ENCODE measurements at regions not wholly inside any gene's neighbourhood (a gene's known extent, or its start where the extent isn't known, plus 50 kb on each side); places are given as distances from the start of the nearest gene placed in this dataset.
"Not testable (repeated sequence)": the region's sequence is repeated elsewhere in the genome, so short reads cannot be mapped to it uniquely, and the experiment has no call there.

GRCh38 chr3:28575746-28576613, 227.4 kb upstream of the AZI2 start:
- intact Hi-C loops (cut with DNase I) = no loop called here
- peak; percentile 58 for DNase-seq (ENCODE audit: low spot score)
- ATAC-seq = peak; percentile 69

- no peak for ATAC-seq
- intact Hi-C loops (cut with DNase I) = no loop called here
Observed at GRCh38 chr3:28576614-28577200, 228.1 kb upstream of the AZI2 start.

GRCh38 chr3:28577941-28578500, 229.4 kb upstream of the AZI2 start:
- intact Hi-C loops (cut with DNase I) = no loop called here
- DNase-seq (ENCODE audit: low spot score) (no peak), ATAC-seq (no peak)

More at GRCh38 chr3:28576614-28577200, 228.1 kb upstream of the AZI2 start:
- no peak for DNase-seq (ENCODE audit: low spot score)

DNA sequence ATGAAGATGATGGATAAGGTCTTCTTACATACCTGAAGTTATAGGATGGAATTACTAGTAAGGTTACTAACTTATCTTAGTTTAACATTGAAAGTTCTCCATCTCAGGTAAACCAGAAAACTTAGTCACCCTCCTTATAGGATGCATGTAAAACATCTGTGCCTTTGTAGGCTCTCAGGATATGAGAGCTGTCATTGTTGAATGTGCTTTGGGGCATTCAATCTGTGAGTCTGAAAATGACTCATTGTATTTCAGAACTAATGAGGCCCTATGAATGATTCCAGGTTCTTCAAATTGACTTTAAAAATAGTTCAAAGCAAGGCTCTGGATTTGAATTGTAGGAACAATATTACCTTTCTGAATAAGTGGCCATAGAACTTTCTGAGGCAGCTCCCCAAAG, 237.7 kb upstream of the AZI2 start:
- ATAC-seq = no peak
- no peak for DNase-seq (ENCODE audit: low spot score)
- intact Hi-C loops (cut with DNase I) = no loop called here

GRCh38 chr3:28587723-28588122, 239.1 kb upstream of the AZI2 start:
- intact Hi-C loops (cut with DNase I) = no loop called here
- no peak for ATAC-seq

DNA sequence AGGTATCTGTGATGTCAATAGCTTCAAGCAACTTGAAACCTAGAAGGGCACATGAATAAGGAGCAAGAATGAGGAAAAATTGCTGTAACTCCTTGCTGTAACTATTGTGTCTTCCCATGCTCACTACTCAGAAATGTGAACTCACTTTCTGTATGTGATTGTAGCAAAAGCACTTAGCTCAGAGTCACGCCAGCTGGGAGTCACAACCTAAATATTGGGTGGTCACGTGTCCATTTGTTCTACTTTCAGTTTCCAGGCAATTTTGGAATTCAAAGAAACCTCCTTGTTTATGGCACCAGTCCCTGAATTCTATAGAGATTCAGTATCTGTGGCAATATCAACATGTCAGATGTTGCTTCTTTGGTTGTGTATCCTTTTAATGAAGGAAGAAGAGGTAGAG, 241.6 kb upstream of the AZI2 start:
- DNase-seq (ENCODE audit: low spot score) = no peak
- no peak for ATAC-seq
- intact Hi-C loops (cut with DNase I) = no loop called here

More at GRCh38 chr3:28587723-28588122, 239.1 kb upstream of the AZI2 start:
- DNase-seq (ENCODE audit: low spot score) = no peak

DNA sequence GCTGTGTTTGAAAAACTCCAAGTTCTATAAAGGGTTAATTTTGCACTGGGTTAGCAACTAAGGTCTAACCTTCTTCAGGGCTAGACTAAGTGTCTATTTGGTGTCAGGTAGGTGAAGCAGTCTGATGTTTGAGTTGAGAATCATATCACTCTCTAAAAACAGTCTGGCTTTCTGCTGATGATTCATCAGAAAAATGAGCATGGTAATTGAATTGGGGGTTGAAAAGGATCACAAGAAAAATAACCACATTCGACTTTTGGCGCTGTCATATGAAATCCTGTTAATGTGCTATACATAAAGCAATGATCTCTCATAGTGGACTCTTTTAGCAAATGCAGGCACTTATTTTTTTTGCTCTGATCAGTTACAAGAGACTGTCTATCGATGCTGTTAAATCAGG, 242.2 kb upstream of the AZI2 start:
- intact Hi-C loops (cut with DNase I) = no loop called here
- ATAC-seq = no peak
- no peak for DNase-seq (ENCODE audit: low spot score)

DNA sequence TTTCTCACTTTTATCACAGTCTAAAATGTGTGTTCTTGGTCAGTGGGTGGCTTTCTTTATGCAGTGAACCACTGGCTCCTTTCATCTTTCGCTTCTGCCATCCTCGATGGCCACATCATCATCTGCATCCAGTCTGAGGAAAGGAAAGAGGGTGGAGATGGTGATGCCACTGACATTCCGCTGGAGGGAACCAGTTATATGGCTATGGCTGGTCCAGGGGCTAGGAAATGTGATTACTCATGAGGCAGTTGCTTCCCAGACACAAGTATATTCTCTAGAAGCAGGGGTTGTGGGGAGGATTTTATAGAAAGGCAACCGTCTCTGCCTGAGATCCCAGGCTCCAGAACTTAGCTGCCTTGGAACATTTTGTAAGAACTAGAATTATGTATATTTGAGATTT, 246.7 kb upstream of the AZI2 start:
- DNase-seq (ENCODE audit: low spot score) (no peak), ATAC-seq (no peak)
- intact Hi-C loops (cut with DNase I) = no loop called here

GRCh38 chr3:28597452-28597851, 248.8 kb upstream of the AZI2 start:
- intact Hi-C loops (cut with DNase I) = no loop called here
- ATAC-seq (no peak), DNase-seq (ENCODE audit: low spot score) (no peak)

DNA sequence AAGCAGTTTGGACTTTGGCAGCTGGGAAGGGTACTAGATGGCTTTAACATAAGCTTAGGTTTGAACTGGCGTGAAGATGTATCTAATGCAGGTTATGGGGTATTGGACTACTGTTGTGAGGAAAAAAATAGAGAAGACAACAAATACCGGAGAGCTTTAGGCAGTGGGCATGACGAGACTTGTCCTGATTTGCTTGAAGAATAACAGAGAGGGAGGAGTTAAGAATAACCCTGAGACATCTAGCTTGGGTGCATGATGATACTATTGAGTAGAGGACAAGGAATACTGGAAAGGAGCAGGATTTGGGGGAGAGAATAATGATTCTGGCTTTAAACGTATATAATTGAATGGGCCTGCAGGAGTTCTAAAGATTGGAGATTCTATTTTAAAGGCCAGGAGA, 249.5 kb upstream of the AZI2 start:
- no peak for ATAC-seq
- intact Hi-C loops (cut with DNase I) = no loop called here
- no peak for DNase-seq (ENCODE audit: low spot score)

- no peak for DNase-seq (ENCODE audit: low spot score)
- no peak for ATAC-seq
- intact Hi-C loops (cut with DNase I) = no loop called here
Observed at GRCh38 chr3:28601291-28601690, 252.7 kb upstream of the AZI2 start.

- intact Hi-C loops (cut with DNase I) = no loop called here
- ATAC-seq = no peak
- no peak for DNase-seq (ENCODE audit: low spot score)
Observed at GRCh38 chr3:28606283-28606682, 257.7 kb upstream of the AZI2 start.

- DNase-seq (ENCODE audit: low spot score) (no peak), ATAC-seq (no peak)
- intact Hi-C loops (cut with DNase I) = no loop called here
Observed at GRCh38 chr3:28612232-28612631, 263.6 kb upstream of the AZI2 start.

DNA sequence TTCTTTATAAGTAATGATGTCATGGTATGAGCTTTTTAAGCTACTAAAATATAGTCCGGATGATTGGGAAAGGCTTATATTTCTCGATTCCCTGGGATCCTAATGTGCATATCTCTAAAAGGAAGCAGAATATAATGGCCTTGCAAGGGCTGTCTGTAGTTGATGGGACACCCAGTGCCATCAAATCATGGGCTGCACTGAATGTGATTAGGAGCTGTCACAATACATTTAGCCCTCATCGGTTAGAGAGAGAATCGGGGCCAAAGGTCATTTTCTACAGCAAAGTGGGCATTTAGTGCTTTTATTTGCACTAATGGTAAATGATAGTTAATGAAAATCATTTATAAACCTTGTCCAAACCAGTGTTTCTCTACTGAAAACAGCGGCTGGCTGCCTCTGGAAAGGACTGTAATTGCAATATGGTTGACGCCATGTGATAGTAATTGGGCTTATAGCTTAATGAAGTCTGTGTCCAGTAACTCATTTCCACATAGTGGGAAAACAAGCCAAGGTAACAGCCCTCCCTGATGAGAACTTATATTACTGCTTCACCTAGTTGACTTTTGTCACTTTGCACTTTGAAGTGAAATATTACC, 265.0 kb upstream of the AZI2 start:
- intact Hi-C loops (cut with DNase I) = no loop called here
- DNase-seq (ENCODE audit: low spot score) = no peak
- no peak for ATAC-seq

DNA sequence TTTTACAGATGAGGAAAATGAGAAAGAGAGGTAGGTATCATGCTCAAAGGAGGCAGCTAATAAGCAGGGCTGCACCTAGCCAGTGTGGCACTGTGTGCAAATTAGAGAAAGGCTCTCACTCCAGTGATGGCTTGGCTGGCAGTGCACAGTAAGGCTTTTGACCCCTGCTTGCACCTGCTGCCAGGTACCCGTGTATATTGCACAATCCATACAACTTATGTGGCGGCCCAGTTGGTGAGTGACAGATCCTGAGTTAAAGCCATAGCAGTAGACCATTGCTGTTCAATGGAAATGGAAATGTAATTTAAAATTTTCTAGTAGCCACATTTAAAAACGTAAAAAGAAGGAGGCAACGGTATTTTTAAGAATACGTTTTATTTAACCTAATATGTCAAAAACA, 266.4 kb upstream of the AZI2 start:
- ATAC-seq (no peak), DNase-seq (ENCODE audit: low spot score) (no peak)
- intact Hi-C loops (cut with DNase I) = no loop called here

GRCh38 chr3:28615971-28616370, 267.3 kb upstream of the AZI2 start:
- ATAC-seq (no peak), DNase-seq (ENCODE audit: low spot score) (no peak)
- intact Hi-C loops (cut with DNase I) = no loop called here

DNA sequence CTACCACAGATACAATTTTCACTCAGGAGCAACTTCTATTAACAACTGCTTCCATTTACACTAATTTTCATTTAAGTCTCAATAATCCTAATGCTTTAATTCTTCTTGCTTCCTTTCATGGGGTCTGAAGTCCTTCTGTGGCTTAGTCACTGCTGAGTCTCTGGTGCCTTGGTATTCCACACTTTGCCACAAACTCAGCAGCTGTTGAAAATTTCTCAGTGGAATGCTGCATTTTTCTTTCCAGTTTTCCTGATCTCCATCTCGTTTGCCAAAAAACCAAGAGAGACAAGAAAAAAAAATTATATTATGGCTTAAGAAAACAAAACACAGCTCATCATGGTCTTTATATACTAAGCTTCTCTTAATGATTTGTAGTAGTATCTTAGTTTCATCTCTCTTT, 269.2 kb upstream of the AZI2 start:
- ATAC-seq (no peak), DNase-seq (ENCODE audit: low spot score) (no peak)
- intact Hi-C loops (cut with DNase I) = no loop called here

- intact Hi-C loops (cut with DNase I) = no loop called here
- DNase-seq (ENCODE audit: low spot score) (no peak), ATAC-seq (no peak)
Observed at GRCh38 chr3:28623106-28623505, 274.5 kb upstream of the AZI2 start.

GRCh38 chr3:28624084-28624483, 275.5 kb upstream of the AZI2 start:
- intact Hi-C loops (cut with DNase I) = no loop called here
- ATAC-seq (no peak), DNase-seq (ENCODE audit: low spot score) (no peak)

DNA sequence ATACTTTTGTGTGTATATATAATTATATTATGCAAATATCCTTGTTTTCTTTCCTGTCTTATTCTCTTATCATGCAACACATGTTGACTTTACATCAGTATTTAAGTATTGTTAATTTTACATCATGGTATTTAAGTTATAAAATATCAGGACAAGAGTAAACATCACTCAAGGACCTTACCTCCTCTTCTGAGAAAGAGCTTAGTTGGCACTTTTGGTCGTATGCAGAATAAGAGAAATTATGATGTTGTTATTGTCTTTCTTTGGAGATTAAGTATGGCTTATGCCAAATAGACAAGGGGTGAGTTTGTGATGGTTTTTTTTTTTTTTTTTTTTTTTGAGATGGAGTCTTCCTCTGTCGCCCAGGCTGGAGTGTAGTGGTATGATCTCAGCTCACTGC, 279.2 kb upstream of the AZI2 start:
- ATAC-seq; intact Hi-C loops (cut with DNase I); DNase-seq (ENCODE audit: low spot score): not testable (repeated sequence)

All from sciatic nerve (tissue), 2 donors.